GM19438 (cell line): ENCODE measurements at regions not wholly inside any gene's neighbourhood (a gene's known extent, or its start where the extent isn't known, plus 50 kb on each side); places are given as distances from the start of the nearest gene placed in this dataset.

Source experiments
- ATAC-seq: cut with Tn5 transposase; IDR thresholded peaks from one replicate; pipeline ENCODE4 v1.9.1; 2021; ENCODE audit warnings: low read depth; ENCODE audit not compliant: unreplicated experiment

- no peak for ATAC-seq
Observed at GRCh38 chr2:120618830-120619229, 116.8 kb upstream of the GLI2 start.

GRCh38 chr2:120619579-120619978 lies 116.1 kb upstream of the GLI2 start:
- ATAC-seq = no peak

- ATAC-seq = no peak
Observed at GRCh38 chr2:120620025-120620793, 115.5 kb upstream of the GLI2 start.

GRCh38 chr2:120622159-120622869 lies 113.4 kb upstream of the GLI2 start:
- ATAC-seq = no peak

GRCh38 chr2:120622886-120623753 lies 112.5 kb upstream of the GLI2 start:
- ATAC-seq = no peak

GRCh38 chr2:120624061-120624737 lies 111.5 kb upstream of the GLI2 start:
- ATAC-seq = no peak

GRCh38 chr2:120624738-120625446 lies 110.8 kb upstream of the GLI2 start:
- ATAC-seq = no peak

- no peak for ATAC-seq
Observed at GRCh38 chr2:120625865-120626560, 109.7 kb upstream of the GLI2 start.

GRCh38 chr2:120626566-120626965 lies 109.1 kb upstream of the GLI2 start:
- no peak for ATAC-seq

- ATAC-seq = no peak
Observed at GRCh38 chr2:120628248-120628647, 107.4 kb upstream of the GLI2 start.

- ATAC-seq = no peak
Observed at GRCh38 chr2:120629241-120629895, 106.3 kb upstream of the GLI2 start.

GRCh38 chr2:120630031-120630701 lies 105.5 kb upstream of the GLI2 start:
- ATAC-seq = no peak

- no peak for ATAC-seq
Observed at GRCh38 chr2:120631236-120631635, 104.4 kb upstream of the GLI2 start.

- no peak for ATAC-seq
Observed at GRCh38 chr2:120631724-120632123, 103.9 kb upstream of the GLI2 start.

GRCh38 chr2:120632796-120633646 lies 102.6 kb upstream of the GLI2 start:
- no peak for ATAC-seq

GRCh38 chr2:120634533-120634932 lies 101.1 kb upstream of the GLI2 start:
- no peak for ATAC-seq

GRCh38 chr2:120635146-120635545 lies 100.5 kb upstream of the GLI2 start:
- no peak for ATAC-seq
